GM18868 (cell line): ENCODE measurements at regions not wholly inside any gene's neighbourhood (a gene's known extent, or its start where the extent isn't known, plus 50 kb on each side); places are given as distances from the start of the nearest gene placed in this dataset.

Source experiments
- ATAC-seq: cut with Tn5 transposase; IDR thresholded peaks from one replicate; pipeline ENCODE4 v1.9.1; 2021; ENCODE audit warnings: mild to moderate bottlenecking, moderate library complexity; ENCODE audit not compliant: unreplicated experiment

GRCh38 chr12:86838260-86838659 lies 582.1 kb upstream of the MGAT4C start:
- no peak for ATAC-seq

- ATAC-seq, result no peak
Measured at GRCh38 chr12:86837246-86837645, 581.1 kb upstream of the MGAT4C start.

- no peak for ATAC-seq
Measured at GRCh38 chr12:86834217-86834616, 578.0 kb upstream of the MGAT4C start.

GRCh38 chr12:86827409-86827808 lies 571.2 kb upstream of the MGAT4C start:
- ATAC-seq, result no peak

GRCh38 chr12:86826051-86826450 lies 569.9 kb upstream of the MGAT4C start:
- no peak for ATAC-seq

- ATAC-seq, result no peak
Measured at GRCh38 chr12:86801439-86801838, 545.2 kb upstream of the MGAT4C start.

GRCh38 chr12:86799616-86800015 lies 543.4 kb upstream of the MGAT4C start:
- no peak for ATAC-seq

GRCh38 chr12:86796550-86796949 lies 540.4 kb upstream of the MGAT4C start:
- no peak for ATAC-seq

- ATAC-seq, result no peak
Measured at GRCh38 chr12:86788661-86789060, 532.5 kb upstream of the MGAT4C start.

GRCh38 chr12:86787419-86787818 lies 531.2 kb upstream of the MGAT4C start:
- no peak for ATAC-seq

- no peak for ATAC-seq
Measured at GRCh38 chr12:86777325-86777724, 521.1 kb upstream of the MGAT4C start.

- no peak for ATAC-seq
Measured at GRCh38 chr12:86774841-86775388, 518.7 kb upstream of the MGAT4C start.

- ATAC-seq, result no peak
Measured at GRCh38 chr12:86772696-86773095, 516.5 kb upstream of the MGAT4C start.

- ATAC-seq, result no peak
Measured at GRCh38 chr12:86770871-86771270, 514.7 kb upstream of the MGAT4C start.

GRCh38 chr12:86748894-86749293 lies 492.7 kb upstream of the MGAT4C start:
- no peak for ATAC-seq

GRCh38 chr12:86744547-86745212 lies 488.5 kb upstream of the MGAT4C start:
- ATAC-seq, result no peak

GRCh38 chr12:86743875-86744536 lies 487.8 kb upstream of the MGAT4C start:
- ATAC-seq, result no peak

- no peak for ATAC-seq
Measured at GRCh38 chr12:86741531-86741930, 485.3 kb upstream of the MGAT4C start.

GRCh38 chr12:86735851-86736250 lies 479.7 kb upstream of the MGAT4C start:
- peak; percentile 87 for ATAC-seq

- ATAC-seq, result peak; percentile 52
Measured at GRCh38 chr12:86735072-86735471, 478.9 kb upstream of the MGAT4C start.

GRCh38 chr12:86730233-86730632 lies 474.0 kb upstream of the MGAT4C start:
- ATAC-seq, result no peak

GRCh38 chr12:86729739-86730138 lies 473.5 kb upstream of the MGAT4C start:
- no peak for ATAC-seq
